ENCODE measurements at regions not wholly inside any gene's neighbourhood (a gene's known extent, or its start where the extent isn't known, plus 50 kb on each side); places are given as distances from the start of the nearest gene placed in this dataset.

- DNase-seq: no peak
- Histone ChIP-seq H3K27ac (no peak overlapping the region), H3K27me3 (no peaks in the 10 kb centered on the region), H3K4me1 (no peaks in the 10 kb centered on the region), H3K9me3 (no peaks in the 10 kb centered on the region), H3K36me3 (no peaks in the 10 kb centered on the region), H3K4me3 (no peak overlapping the region)
- intact Hi-C loops (cut with DNase I; ENCODE audit: low total_unique reads): no loop called here
- TF ChIP-seq CTCF (IDR thresholded peaks at IDR 0.05): no peak
- TF ChIP-seq POLR2A (IDR thresholded peaks at IDR 0.05): no peak
These were observed 155.4 kb downstream of the CEP135 start for GRCh38 chr4:56104188-56104587.

- H3K4me3 ChIP-seq: no peak overlapping the region
- H3K9me3 ChIP-seq: no peaks in the 10 kb centered on the region
- DNase-seq: no peak
- TF ChIP-seq POLR2A (IDR thresholded peaks at IDR 0.05): no peak
- TF ChIP-seq CTCF (IDR thresholded peaks at IDR 0.05): no peak
- H3K27ac ChIP-seq: no peak overlapping the region
- no peaks in the 10 kb centered on the region for H3K4me1 ChIP-seq
- no peaks in the 10 kb centered on the region for H3K27me3 ChIP-seq
- no peaks in the 10 kb centered on the region for H3K36me3 ChIP-seq
- intact Hi-C loops (cut with DNase I; ENCODE audit: low total_unique reads): no loop called here
These were observed 153.9 kb downstream of the CEP135 start for GRCh38 chr4:56102601-56103000.

GRCh38 chr4:56099378-56099786 is 150.6 kb downstream of the CEP135 start:
- Histone ChIP-seq H3K4me1 (no peaks in the 10 kb centered on the region), H3K27ac (no peak overlapping the region), H3K36me3 (no peaks in the 10 kb centered on the region), H3K27me3 (no peaks in the 10 kb centered on the region), H3K4me3 (no peak overlapping the region), H3K9me3 (no peaks in the 10 kb centered on the region)
- intact Hi-C loops (cut with DNase I; ENCODE audit: low total_unique reads): no loop called here
- TF ChIP-seq POLR2A (IDR thresholded peaks at IDR 0.05): no peak
- no peak for TF ChIP-seq CTCF (IDR thresholded peaks at IDR 0.05)
- DNase-seq: no peak

- intact Hi-C loops (cut with DNase I; ENCODE audit: low total_unique reads): no loop called here
- H3K27ac ChIP-seq: no peak overlapping the region
- H3K4me1 ChIP-seq: no peaks in the 10 kb centered on the region
- no peak overlapping the region for H3K4me3 ChIP-seq
- no peak for DNase-seq
- TF ChIP-seq CTCF (IDR thresholded peaks at IDR 0.05): no peak
- no peak for TF ChIP-seq POLR2A (IDR thresholded peaks at IDR 0.05)
- no peaks in the 10 kb centered on the region for H3K9me3 ChIP-seq
- H3K27me3 ChIP-seq: no peaks in the 10 kb centered on the region
- no peaks in the 10 kb centered on the region for H3K36me3 ChIP-seq
These were observed 144.8 kb downstream of the CEP135 start for GRCh38 chr4:56093576-56093975.

GRCh38 chr4:56092540-56092939 is 143.8 kb downstream of the CEP135 start:
- Histone ChIP-seq H3K4me3 (no peak overlapping the region), H3K27me3 (no peaks in the 10 kb centered on the region), H3K36me3 (no peaks in the 10 kb centered on the region), H3K9me3 (no peaks in the 10 kb centered on the region), H3K27ac (no peak overlapping the region), H3K4me1 (no peaks in the 10 kb centered on the region)
- intact Hi-C loops (cut with DNase I; ENCODE audit: low total_unique reads): no loop called here
- no peak for TF ChIP-seq POLR2A (IDR thresholded peaks at IDR 0.05)
- no peak for TF ChIP-seq CTCF (IDR thresholded peaks at IDR 0.05)
- no peak for DNase-seq

All from uterus (tissue), 3 donors.